HepG2 (cell line): ENCODE measurements at regions not wholly inside any gene's neighbourhood (a gene's known extent, or its start where the extent isn't known, plus 50 kb on each side); places are given as distances from the start of the nearest gene placed in this dataset.

Source experiments
- ATAC-seq: fragments of 200-7000 bp; cut with Tn5 transposase; 3 replicates; pipeline ENCODE4 v1.9.1; 2020; ENCODE audit warnings: mild to moderate bottlenecking, moderate library complexity
- BruUV-seq: library from RNA; stranded (reverse); fragments of 400-500 nt; replicated peaks from 2 replicates; lab custom pipeline; 2021; lab: Mats Ljungman, UMichigan
- CTCF ChIA-PET: fragments of 300-600 bp; formaldehyde crosslinking; extraction: SDS; loops from one replicate; lab custom pipeline; 2021; ENCODE audit warnings: low total read pairs, inconsistent platforms, low intra/inter-chr PET ratio; lab: Yijun Ruan, JAX
- POLR2A ChIA-PET: fragments of 350-600 bp; sonication (Branson Sonifier 250); formaldehyde crosslinking; loops from one replicate; lab custom pipeline; 2020; ENCODE audit warnings: antibody characterized with exemption, inconsistent platforms; lab: Yijun Ruan, JAX
- DNase-seq: peaks from one replicate; pipeline ENCODE4 v3.0.0-alpha.2; 2015; ENCODE audit warnings: low spot score
- FAIRE-seq: peaks from 3 replicates; lab custom pipeline; 2011; peaks lifted over from hg19 to GRCh38; lab: Jason Lieb, UNC
- H2AFZ ChIP-seq: one replicate; pipeline ENCODE4 v1.6.1; 2011; ENCODE audit warnings: low read length, inconsistent platforms
- H3K27ac ChIP-seq: fragments of 300-600 bp; 3 replicates; pipeline ENCODE4 v1.8.0; 2011; ENCODE audit warnings: mixed run types, mild to moderate bottlenecking, mixed read lengths, low read length, inconsistent platforms; ENCODE audit not compliant: insufficient read depth; ENCODE audit errors: extremely low read length
- H3K27me3 ChIP-seq, 2 experiments: fragments of 200-600 bp in 1 of 2; 2 replicates in 1 of 2; 3 replicates in 1 of 2; pipeline versions ENCODE4 v1.6.0 to v1.8.0; 2011; ENCODE audit warnings: low read length in 2 of 2, mild to moderate bottlenecking in 2 of 2, moderate library complexity in 2 of 2, inconsistent platforms in 1 of 2; ENCODE audit not compliant: insufficient read depth in 2 of 2, control insufficient read depth in 1 of 2
- H3K36me3 ChIP-seq, 2 experiments: fragments of 200-600 bp in 1 of 2; replicated peaks in 1 of 2; 2 replicates in 1 of 2; 3 replicates in 1 of 2; pipeline versions ENCODE4 v1.5.1 to v1.8.0; 2011; ENCODE audit warnings: low read length in 2 of 2, inconsistent platforms in 1 of 2; ENCODE audit not compliant: insufficient read depth in 2 of 2, control insufficient read depth in 1 of 2
- H3K4me1 ChIP-seq: 2 replicates; pipeline ENCODE4 v1.5.1; 2012; ENCODE audit warnings: low read length, inconsistent platforms; ENCODE audit not compliant: insufficient read depth
- H3K4me2 ChIP-seq: 2 replicates; pipeline ENCODE4 v1.6.0; 2011; ENCODE audit warnings: low read depth, low read length, inconsistent platforms
- H3K4me3 ChIP-seq, 3 experiments: fragments of 200-600 bp in 1 of 3; sonication (generic), shearing (Covaris generic) in 1 of 3; replicated peaks in 1 of 3; 2 replicates each; pipeline ENCODE4 v1.5.1; 2011 to 2016; ENCODE audit warnings: low read length in 3 of 3, inconsistent platforms in 2 of 3, low read depth in 2 of 3, mild to moderate bottlenecking in 2 of 3, control low read depth in 1 of 3, mixed read lengths in 1 of 3; ENCODE audit not compliant: insufficient read depth in 1 of 3
- H3K79me2 ChIP-seq: one replicate; pipeline ENCODE4 v1.6.1; 2011; ENCODE audit warnings: low read length, inconsistent platforms; ENCODE audit not compliant: insufficient read depth
- H3K9ac ChIP-seq: 2 replicates; pipeline ENCODE4 v1.6.0; 2011; ENCODE audit warnings: mild to moderate bottlenecking, low read depth, low read length, inconsistent platforms; ENCODE audit not compliant: insufficient read depth
- H3K9me3 ChIP-seq: 2 replicates; pipeline ENCODE4 v1.5.1; 2012; ENCODE audit warnings: mild to moderate bottlenecking, low read length
- H4K20me1 ChIP-seq: 2 replicates; pipeline ENCODE4 v1.6.0; 2011; ENCODE audit warnings: inconsistent platforms, mild to moderate bottlenecking, low read length, moderate library complexity; ENCODE audit not compliant: insufficient read depth
- ARNT ChIP-seq: fragments of 450-650 bp; IDR thresholded peaks from 2 replicates; pipeline ENCODE4 v1.6.1; 2017
- EZH2 ChIP-seq: conservative IDR thresholded peaks from 2 replicates; pipeline ENCODE4 v1.6.1; 2012; ENCODE audit warnings: mild to moderate bottlenecking, low read depth, low read length, moderate library complexity
- GPN1 ChIP-seq: sonication (generic); formaldehyde crosslinking; IDR thresholded peaks from 2 replicates; pipeline ENCODE4 v1.5.1; 2020; ENCODE audit warnings: missing genetic modification reagents, borderline replicate concordance
- MAFK ChIP-seq, 2 experiments: IDR thresholded peaks in 1 of 2; conservative IDR thresholded peaks in 1 of 2; 2 replicates each; pipeline ENCODE4 v1.6.1; 2011; ENCODE audit warnings: improper control_type of control experiment in 2 of 2, low read length in 2 of 2
- RFXAP ChIP-seq: sonication (generic); formaldehyde crosslinking; IDR thresholded peaks from 2 replicates; pipeline ENCODE4 v1.4.0; 2020; ENCODE audit warnings: missing genetic modification reagents, borderline replicate concordance
- SETDB1 ChIP-seq: sonication (generic); formaldehyde crosslinking; IDR thresholded peaks from 2 replicates; pipeline ENCODE4 v1.5.1; 2020; ENCODE audit warnings: missing genetic modification reagents, mild to moderate bottlenecking, borderline replicate concordance
- ZNF138 ChIP-seq: sonication (generic); formaldehyde crosslinking; IDR thresholded peaks from 2 replicates; pipeline ENCODE4 v1.5.0; 2020; ENCODE audit warnings: mild to moderate bottlenecking, low read depth, missing genetic modification reagents
- ZNF180 ChIP-seq: sonication (generic); formaldehyde crosslinking; IDR thresholded peaks from 2 replicates; pipeline ENCODE4 v1.4.0; 2020; ENCODE audit warnings: low read depth, missing genetic modification reagents, borderline replicate concordance
- ZNF451 ChIP-seq: sonication (generic); formaldehyde crosslinking; IDR thresholded peaks from 2 replicates; pipeline ENCODE4 v1.5.0; 2020; ENCODE audit warnings: mild to moderate bottlenecking, missing genetic modification reagents
- ZNF605 ChIP-seq: sonication (generic); formaldehyde crosslinking; IDR thresholded peaks from 2 replicates; pipeline ENCODE4 v1.8.0; 2022; ENCODE audit warnings: mild to moderate bottlenecking, missing genetic modification reagents
- WGBS: methylation state at CpG from one replicate; pipeline ENCODE4 v1.1.6; 2017; ENCODE audit warnings: low lambda C conversion rate; 5-methylcytosine and 5-hydroxymethylcytosine counted together
- in situ Hi-C: cut with HindIII; loops from 2 replicates; pipeline ENCODE4 v1.10.0; 2017; ENCODE audit warnings: low pct_unique_long_range_greater_than_20kb; ENCODE audit not compliant: extremely low pct_ligation_motif_present
- intact Hi-C: fragments of 100-400 bp; cut with micrococcal nuclease; formaldehyde crosslinking; loops from one replicate; pipeline ENCODE4 v1.10.0; 2022; ENCODE audit not compliant: unreplicated experiment
- TF ChIP-seq, protein P1 (sequence below): IDR thresholded peaks from 2 replicates; pipeline ENCODE4 v1.6.1; 2016; ENCODE audit warnings: low read depth, control low read depth
- TF ChIP-seq, protein P2 (sequence below): sonication (generic); formaldehyde crosslinking; IDR thresholded peaks from 2 replicates; pipeline ENCODE4 v1.4.0; 2020; ENCODE audit warnings: low read depth, mild to moderate bottlenecking, missing genetic modification reagents
- TF ChIP-seq, protein P3 (sequence below): sonication (generic); formaldehyde crosslinking; IDR thresholded peaks from 2 replicates; pipeline ENCODE4 v1.4.0; 2020; ENCODE audit warnings: missing genetic modification reagents

DNA sequence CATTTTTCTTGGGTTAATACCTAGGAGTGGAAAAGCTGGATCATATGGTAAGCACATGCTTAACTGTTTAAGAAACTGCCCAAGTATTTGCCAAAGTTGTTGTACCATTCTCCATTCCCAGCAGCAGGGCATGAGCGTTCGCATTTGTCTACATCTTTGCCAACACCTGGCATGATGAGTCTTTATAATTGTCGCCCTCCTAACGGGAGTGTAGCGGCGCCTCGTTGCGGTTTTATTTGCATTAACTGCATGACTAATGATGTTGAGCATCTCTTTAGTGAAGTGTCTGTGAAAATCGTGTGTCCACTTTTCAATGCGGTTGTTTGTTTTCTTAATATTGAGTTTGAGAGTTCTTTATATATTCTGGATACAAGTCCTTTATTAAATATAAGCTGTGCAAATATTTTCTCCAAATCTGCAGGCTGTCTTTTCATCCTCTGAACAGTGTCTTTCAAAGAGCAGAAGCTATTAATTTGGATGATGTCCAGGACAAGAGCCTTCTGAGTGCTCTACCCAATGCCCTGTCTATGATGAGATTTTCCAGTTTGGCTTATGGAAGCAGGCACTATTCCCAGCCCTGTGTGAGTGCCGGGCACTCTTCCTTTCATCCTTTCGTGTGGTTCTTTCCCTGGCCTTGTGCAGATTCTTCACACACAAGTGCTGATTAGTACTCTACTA is 202.0 kb downstream of the FOXO1 start (continued):
- TF ChIP-seq, protein P1, sequence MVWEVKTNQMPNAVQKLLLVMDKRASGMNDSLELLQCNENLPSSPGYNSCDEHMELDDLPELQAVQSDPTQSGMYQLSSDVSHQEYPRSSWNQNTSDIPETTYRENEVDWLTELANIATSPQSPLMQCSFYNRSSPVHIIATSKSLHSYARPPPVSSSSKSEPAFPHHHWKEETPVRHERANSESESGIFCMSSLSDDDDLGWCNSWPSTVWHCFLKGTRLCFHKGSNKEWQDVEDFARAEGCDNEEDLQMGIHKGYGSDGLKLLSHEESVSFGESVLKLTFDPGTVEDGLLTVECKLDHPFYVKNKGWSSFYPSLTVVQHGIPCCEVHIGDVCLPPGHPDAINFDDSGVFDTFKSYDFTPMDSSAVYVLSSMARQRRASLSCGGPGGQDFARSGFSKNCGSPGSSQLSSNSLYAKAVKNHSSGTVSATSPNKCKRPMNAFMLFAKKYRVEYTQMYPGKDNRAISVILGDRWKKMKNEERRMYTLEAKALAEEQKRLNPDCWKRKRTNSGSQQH = no peak
- no peak for TF ChIP-seq SETDB1 (CRISPR knock-in tag)
- TF ChIP-seq ZNF180 (CRISPR knock-in tag) = no peak
- TF ChIP-seq GPN1 = no peak
- TF ChIP-seq, protein P2, sequence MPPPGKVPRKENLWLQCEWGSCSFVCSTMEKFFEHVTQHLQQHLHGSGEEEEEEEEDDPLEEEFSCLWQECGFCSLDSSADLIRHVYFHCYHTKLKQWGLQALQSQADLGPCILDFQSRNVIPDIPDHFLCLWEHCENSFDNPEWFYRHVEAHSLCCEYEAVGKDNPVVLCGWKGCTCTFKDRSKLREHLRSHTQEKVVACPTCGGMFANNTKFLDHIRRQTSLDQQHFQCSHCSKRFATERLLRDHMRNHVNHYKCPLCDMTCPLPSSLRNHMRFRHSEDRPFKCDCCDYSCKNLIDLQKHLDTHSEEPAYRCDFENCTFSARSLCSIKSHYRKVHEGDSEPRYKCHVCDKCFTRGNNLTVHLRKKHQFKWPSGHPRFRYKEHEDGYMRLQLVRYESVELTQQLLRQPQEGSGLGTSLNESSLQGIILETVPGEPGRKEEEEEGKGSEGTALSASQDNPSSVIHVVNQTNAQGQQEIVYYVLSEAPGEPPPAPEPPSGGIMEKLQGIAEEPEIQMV (CRISPR knock-in tag) = no peak
- no peak for TF ChIP-seq ZNF605 (CRISPR knock-in tag)

DNA sequence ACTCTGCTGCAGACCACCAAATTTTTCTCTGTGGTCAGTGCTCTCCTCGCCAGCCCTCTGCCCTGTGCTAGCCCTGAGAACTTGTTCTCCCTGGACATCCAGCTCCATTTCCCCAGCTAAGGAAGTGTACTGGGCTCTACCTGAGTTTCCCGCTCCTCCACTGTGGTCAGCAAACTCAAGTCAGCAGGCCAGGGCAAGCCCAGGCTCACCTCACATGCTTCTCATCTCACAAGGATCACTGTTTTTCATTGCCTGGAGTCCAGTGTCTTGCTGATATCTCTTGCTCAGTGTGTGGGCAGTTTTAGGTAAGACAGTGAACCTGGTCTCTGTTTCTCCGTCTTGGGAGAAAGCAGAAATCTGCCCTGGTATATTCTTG is 201.4 kb downstream of the FOXO1 start:
- POLR2A ChIA-PET = no interaction called here
- Histone ChIP-seq H3K9ac (no peak overlapping the region), H3K9me3 (no peaks in the 10 kb centered on the region), H3K27ac (no peak overlapping the region), H3K36me3 (no peaks in the 10 kb centered on the region), H4K20me1 (no peaks in the 10 kb centered on the region), H2AFZ (no peak overlapping the region), H3K4me3 (no peak overlapping the region), H3K4me1 (peaks cover 6% of the 10 kb centered on the region), H3K79me2 (no peaks in the 10 kb centered on the region), H3K4me2 (no peak overlapping the region), H3K27me3 (no peaks in the 10 kb centered on the region)
- no peak for DNase-seq
- FAIRE-seq = no peak
- BruUV-seq = no TSS peak
- no peak for ATAC-seq
- intact Hi-C loops (no loop called here), in situ Hi-C loops (no loop called here)
- 100% methylated on average over 3 of the region's 3 CpGs for WGBS
- CTCF ChIA-PET = no interaction called here
- TF ChIP-seq ZNF138 (CRISPR knock-in tag) = no peak
- TF ChIP-seq ARNT = no peak
- TF ChIP-seq MAFK (conservative IDR thresholded peaks at IDR 0.05 in 1 of 2, IDR thresholded peaks at IDR 0.05 in 1 of 2; ENCODE audit: low read length in 2 of 2) = no peak
- no peak for TF ChIP-seq EZH2
- TF ChIP-seq ZNF451 = no peak
- TF ChIP-seq RFXAP = no peak
- TF ChIP-seq, protein P3, sequence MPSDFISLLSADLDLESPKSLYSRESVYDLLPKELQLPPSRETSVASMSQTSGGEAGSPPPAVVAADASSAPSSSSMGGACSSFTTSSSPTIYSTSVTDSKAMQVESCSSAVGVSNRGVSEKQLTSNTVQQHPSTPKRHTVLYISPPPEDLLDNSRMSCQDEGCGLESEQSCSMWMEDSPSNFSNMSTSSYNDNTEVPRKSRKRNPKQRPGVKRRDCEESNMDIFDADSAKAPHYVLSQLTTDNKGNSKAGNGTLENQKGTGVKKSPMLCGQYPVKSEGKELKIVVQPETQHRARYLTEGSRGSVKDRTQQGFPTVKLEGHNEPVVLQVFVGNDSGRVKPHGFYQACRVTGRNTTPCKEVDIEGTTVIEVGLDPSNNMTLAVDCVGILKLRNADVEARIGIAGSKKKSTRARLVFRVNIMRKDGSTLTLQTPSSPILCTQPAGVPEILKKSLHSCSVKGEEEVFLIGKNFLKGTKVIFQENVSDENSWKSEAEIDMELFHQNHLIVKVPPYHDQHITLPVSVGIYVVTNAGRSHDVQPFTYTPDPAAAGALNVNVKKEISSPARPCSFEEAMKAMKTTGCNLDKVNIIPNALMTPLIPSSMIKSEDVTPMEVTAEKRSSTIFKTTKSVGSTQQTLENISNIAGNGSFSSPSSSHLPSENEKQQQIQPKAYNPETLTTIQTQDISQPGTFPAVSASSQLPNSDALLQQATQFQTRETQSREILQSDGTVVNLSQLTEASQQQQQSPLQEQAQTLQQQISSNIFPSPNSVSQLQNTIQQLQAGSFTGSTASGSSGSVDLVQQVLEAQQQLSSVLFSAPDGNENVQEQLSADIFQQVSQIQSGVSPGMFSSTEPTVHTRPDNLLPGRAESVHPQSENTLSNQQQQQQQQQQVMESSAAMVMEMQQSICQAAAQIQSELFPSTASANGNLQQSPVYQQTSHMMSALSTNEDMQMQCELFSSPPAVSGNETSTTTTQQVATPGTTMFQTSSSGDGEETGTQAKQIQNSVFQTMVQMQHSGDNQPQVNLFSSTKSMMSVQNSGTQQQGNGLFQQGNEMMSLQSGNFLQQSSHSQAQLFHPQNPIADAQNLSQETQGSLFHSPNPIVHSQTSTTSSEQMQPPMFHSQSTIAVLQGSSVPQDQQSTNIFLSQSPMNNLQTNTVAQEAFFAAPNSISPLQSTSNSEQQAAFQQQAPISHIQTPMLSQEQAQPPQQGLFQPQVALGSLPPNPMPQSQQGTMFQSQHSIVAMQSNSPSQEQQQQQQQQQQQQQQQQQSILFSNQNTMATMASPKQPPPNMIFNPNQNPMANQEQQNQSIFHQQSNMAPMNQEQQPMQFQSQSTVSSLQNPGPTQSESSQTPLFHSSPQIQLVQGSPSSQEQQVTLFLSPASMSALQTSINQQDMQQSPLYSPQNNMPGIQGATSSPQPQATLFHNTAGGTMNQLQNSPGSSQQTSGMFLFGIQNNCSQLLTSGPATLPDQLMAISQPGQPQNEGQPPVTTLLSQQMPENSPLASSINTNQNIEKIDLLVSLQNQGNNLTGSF (CRISPR knock-in tag) = no peak
